HCT116 (cell line): ENCODE measurements at regions not wholly inside any gene's neighbourhood (a gene's known extent, or its start where the extent isn't known, plus 50 kb on each side); places are given as distances from the start of the nearest gene placed in this dataset.

Source experiments
- ATAC-seq: fragments of 200-7000 bp; cut with Tn5 transposase; 2 replicates; pipeline ENCODE4 v1.9.1; 2020; ENCODE audit warnings: mild to moderate bottlenecking, moderate library complexity
- BruUV-seq: library from RNA; stranded (reverse); fragments of 400-500 nt; replicated peaks from 2 replicates; lab custom pipeline; 2021; lab: Mats Ljungman, UMichigan
- CTCF ChIA-PET: fragments of 300-600 bp; sonication (Branson Sonifier 250); formaldehyde crosslinking; loops from one replicate; lab custom pipeline; 2021; ENCODE audit warnings: antibody characterized with exemption; lab: Charles Lee
- POLR2A ChIA-PET: fragments of 300-600, 350-600 bp; sonication (Branson Sonifier 250); formaldehyde crosslinking; loops from one replicate; lab custom pipeline; 2021; ENCODE audit warnings: antibody characterized with exemption; lab: Charles Lee
- RAD21 ChIA-PET, 2 experiments: fragments of 300-600 bp; sonication (Branson Sonifier 250); formaldehyde crosslinking; loops; one replicate each; lab custom pipeline; 2023; ENCODE audit warnings: low total read pairs in 2 of 2; ENCODE audit not compliant: uncharacterized antibody in 2 of 2, unreplicated experiment in 2 of 2, low non-redundant PET in 1 of 2; lab: Charles Lee
- DNase-seq: peaks from one replicate; pipeline ENCODE4 v3.0.0-alpha.2; 2010; ENCODE audit warnings: low read depth, low spot score
- H2AFZ ChIP-seq: fragments of 200-600 bp; shearing (Covaris generic), sonication (generic); 2 replicates; pipeline ENCODE4 v1.6.1; 2017; ENCODE audit warnings: low read depth, mixed run types, mixed read lengths, antibody characterized with exemption, low read length; ENCODE audit not compliant: poor library complexity, severe bottlenecking
- H3K27ac ChIP-seq: 2 replicates; pipeline ENCODE4 v1.5.1; 2012; ENCODE audit warnings: low read depth, low read length
- H3K27me3 ChIP-seq: fragments of 200-600 bp; sonication (generic); 2 replicates; pipeline ENCODE4 v1.6.1; 2016; ENCODE audit warnings: mixed run types, low read length, mixed read lengths; ENCODE audit not compliant: insufficient read depth
- H3K36me3 ChIP-seq, 2 experiments: fragments of 200-500 bp in 1 of 2; fragments of 200-600 bp in 1 of 2; sonication (Bioruptor generic) in 1 of 2; sonication (generic) in 1 of 2; 2 replicates each; pipeline versions ENCODE4 v1.5.1 to v1.6.1; 2014 to 2016; ENCODE audit warnings: low read length in 2 of 2, inconsistent platforms in 1 of 2, mixed read lengths in 1 of 2, mixed run types in 1 of 2; ENCODE audit not compliant: insufficient read depth in 2 of 2, control insufficient read depth in 1 of 2
- H3K4me1 ChIP-seq, 2 experiments: fragments of 200-600 bp in 1 of 2; sonication (generic) in 1 of 2; 2 replicates each; pipeline versions ENCODE4 v1.5.1 to v1.6.1; 2012 to 2017; ENCODE audit warnings: low read length in 2 of 2, inconsistent platforms in 1 of 2, mild to moderate bottlenecking in 1 of 2, mixed read lengths in 1 of 2, mixed run types in 1 of 2, moderate library complexity in 1 of 2; ENCODE audit not compliant: insufficient read depth in 2 of 2, control insufficient read depth in 1 of 2
- H3K4me2 ChIP-seq: fragments of 200-600 bp; sonication (generic); 2 replicates; pipeline ENCODE4 v1.6.1; 2017; ENCODE audit warnings: mixed run types, low read length, mixed read lengths
- H3K4me3 ChIP-seq, 2 experiments: fragments of 200-600 bp in 1 of 2; sonication (generic) in 1 of 2; replicated peaks in 1 of 2; 2 replicates each; pipeline ENCODE4 v1.5.1; 2011 to 2016; ENCODE audit warnings: low read length in 2 of 2, control low read depth in 1 of 2, low read depth in 1 of 2, mild to moderate bottlenecking in 1 of 2, mixed read lengths in 1 of 2, mixed run types in 1 of 2
- H3K79me2 ChIP-seq: fragments of 200-600 bp; sonication (generic); 2 replicates; pipeline ENCODE4 v1.6.1; 2017; ENCODE audit warnings: mild to moderate bottlenecking, mixed run types, low read length, moderate library complexity, mixed read lengths; ENCODE audit not compliant: insufficient read depth
- H3K9ac ChIP-seq: fragments of 200-600 bp; sonication (generic); 2 replicates; pipeline ENCODE4 v1.6.1; 2016; ENCODE audit warnings: low read length, mixed read lengths
- H3K9me2 ChIP-seq: fragments of 200-600 bp; sonication (generic), shearing (Covaris generic); 2 replicates; pipeline ENCODE4 v1.6.1; 2017; ENCODE audit warnings: mixed run types, mild to moderate bottlenecking, moderate library complexity; ENCODE audit not compliant: insufficient read depth
- H3K9me3 ChIP-seq, 2 experiments: fragments of 200-500 bp in 1 of 2; fragments of 200-600 bp in 1 of 2; sonication (Bioruptor generic) in 1 of 2; sonication (generic) in 1 of 2; 2 replicates each; pipeline ENCODE4 v1.6.1; 2014 to 2017; ENCODE audit warnings: low read length in 2 of 2, mixed read lengths in 2 of 2, inconsistent platforms in 1 of 2, low read depth in 1 of 2, mild to moderate bottlenecking in 1 of 2, mixed run types in 1 of 2, moderate library complexity in 1 of 2; ENCODE audit not compliant: control insufficient read depth in 1 of 2, insufficient read depth in 1 of 2
- H4K20me1 ChIP-seq: fragments of 200-600 bp; sonication (generic), shearing (Covaris generic); 2 replicates; pipeline ENCODE4 v1.6.1; 2017; ENCODE audit warnings: mixed run types, mild to moderate bottlenecking, moderate library complexity; ENCODE audit not compliant: insufficient read depth
- CBX3 ChIP-seq: IDR thresholded peaks from 2 replicates; pipeline ENCODE4 v1.6.1; 2012; ENCODE audit warnings: low read depth
- CEBPB ChIP-seq: IDR thresholded peaks from 2 replicates; pipeline ENCODE4 v1.6.1; 2012; ENCODE audit warnings: low read depth
- FOSL1 ChIP-seq: IDR thresholded peaks from 2 replicates; pipeline ENCODE4 v1.6.1; 2012; ENCODE audit warnings: low read depth
- POLR2AphosphoS5 ChIP-seq: IDR thresholded peaks from 2 replicates; pipeline ENCODE4 v1.6.1; 2011; ENCODE audit warnings: mild to moderate bottlenecking, low read depth, low read length, moderate library complexity
- ZFX ChIP-seq: fragments of 450-650 bp; IDR thresholded peaks from 2 replicates; pipeline ENCODE4 v1.6.1; 2017
- intact Hi-C: fragments of 100-400 bp; cut with micrococcal nuclease; formaldehyde crosslinking; loops from 2 replicates; pipeline ENCODE4 v1.10.0; 2022
- TF ChIP-seq, protein P1 (sequence below): IDR thresholded peaks from 2 replicates; pipeline ENCODE4 v1.6.1; 2012; ENCODE audit warnings: low read depth
- TF ChIP-seq, protein P2 (sequence below), 3 experiments: fragments of 200-600 bp in 1 of 3; sonication (generic) in 1 of 3; IDR thresholded peaks in 2 of 3; conservative IDR thresholded peaks in 1 of 3; 2 replicates each; pipeline ENCODE4 v1.5.1; 2012 to 2017; ENCODE audit warnings: low read depth in 2 of 3, low read length in 2 of 3, antibody characterized with exemption in 1 of 3, borderline replicate concordance in 1 of 3, control low read depth in 1 of 3, mild to moderate bottlenecking in 1 of 3, mixed read lengths in 1 of 3, mixed run types in 1 of 3, moderate library complexity in 1 of 3; ENCODE audit not compliant: insufficient read depth in 1 of 3

DNA sequence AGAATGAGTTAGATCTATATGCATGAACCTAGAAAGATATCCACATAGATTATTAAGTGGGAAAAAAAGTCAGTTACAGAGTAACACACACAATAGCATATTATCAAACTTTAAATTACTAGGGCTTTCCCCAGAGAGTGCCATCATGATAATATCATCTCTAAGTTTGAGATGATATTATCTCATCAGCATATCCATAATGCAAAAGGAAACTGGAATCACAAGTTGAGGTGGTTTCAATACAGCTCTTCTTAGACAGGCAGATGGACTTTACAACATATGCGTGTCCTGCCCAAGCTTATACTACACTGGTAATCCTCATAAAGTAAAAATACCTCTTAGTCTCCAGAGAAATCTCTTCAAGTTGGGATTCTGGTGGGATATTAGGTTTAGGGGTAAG is 236.2 kb upstream of the SERP2 start:
- Histone ChIP-seq H3K4me1 (peaks cover 8 to 31% of the 10 kb centered on the region in 2 experiments), H2AFZ (no peak overlapping the region), H3K4me3 (no peak overlapping the region), H3K9me2 (no peaks in the 10 kb centered on the region), H4K20me1 (no peaks in the 10 kb centered on the region), H3K9me3 (no peaks in the 10 kb centered on the region), H3K9ac (no peak overlapping the region), H3K27ac (no peak overlapping the region), H3K36me3 (no peaks in the 10 kb centered on the region), H3K4me2 (no peak overlapping the region), H3K79me2 (no peaks in the 10 kb centered on the region), H3K27me3 (no peaks in the 10 kb centered on the region)
- BruUV-seq = no TSS peak
- intact Hi-C loops = no loop called here
- ChIA-PET CTCF (no interaction called here), POLR2A (no interaction called here), RAD21 (no interaction called here)
- TF ChIP-seq, protein P1, sequence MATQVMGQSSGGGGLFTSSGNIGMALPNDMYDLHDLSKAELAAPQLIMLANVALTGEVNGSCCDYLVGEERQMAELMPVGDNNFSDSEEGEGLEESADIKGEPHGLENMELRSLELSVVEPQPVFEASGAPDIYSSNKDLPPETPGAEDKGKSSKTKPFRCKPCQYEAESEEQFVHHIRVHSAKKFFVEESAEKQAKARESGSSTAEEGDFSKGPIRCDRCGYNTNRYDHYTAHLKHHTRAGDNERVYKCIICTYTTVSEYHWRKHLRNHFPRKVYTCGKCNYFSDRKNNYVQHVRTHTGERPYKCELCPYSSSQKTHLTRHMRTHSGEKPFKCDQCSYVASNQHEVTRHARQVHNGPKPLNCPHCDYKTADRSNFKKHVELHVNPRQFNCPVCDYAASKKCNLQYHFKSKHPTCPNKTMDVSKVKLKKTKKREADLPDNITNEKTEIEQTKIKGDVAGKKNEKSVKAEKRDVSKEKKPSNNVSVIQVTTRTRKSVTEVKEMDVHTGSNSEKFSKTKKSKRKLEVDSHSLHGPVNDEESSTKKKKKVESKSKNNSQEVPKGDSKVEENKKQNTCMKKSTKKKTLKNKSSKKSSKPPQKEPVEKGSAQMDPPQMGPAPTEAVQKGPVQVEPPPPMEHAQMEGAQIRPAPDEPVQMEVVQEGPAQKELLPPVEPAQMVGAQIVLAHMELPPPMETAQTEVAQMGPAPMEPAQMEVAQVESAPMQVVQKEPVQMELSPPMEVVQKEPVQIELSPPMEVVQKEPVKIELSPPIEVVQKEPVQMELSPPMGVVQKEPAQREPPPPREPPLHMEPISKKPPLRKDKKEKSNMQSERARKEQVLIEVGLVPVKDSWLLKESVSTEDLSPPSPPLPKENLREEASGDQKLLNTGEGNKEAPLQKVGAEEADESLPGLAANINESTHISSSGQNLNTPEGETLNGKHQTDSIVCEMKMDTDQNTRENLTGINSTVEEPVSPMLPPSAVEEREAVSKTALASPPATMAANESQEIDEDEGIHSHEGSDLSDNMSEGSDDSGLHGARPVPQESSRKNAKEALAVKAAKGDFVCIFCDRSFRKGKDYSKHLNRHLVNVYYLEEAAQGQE = no peak
- TF ChIP-seq FOSL1 (no peak), ZFX (no peak), CEBPB (no peak), POLR2AphosphoS5 (no peak), CBX3 (no peak)
- TF ChIP-seq, protein P2, sequence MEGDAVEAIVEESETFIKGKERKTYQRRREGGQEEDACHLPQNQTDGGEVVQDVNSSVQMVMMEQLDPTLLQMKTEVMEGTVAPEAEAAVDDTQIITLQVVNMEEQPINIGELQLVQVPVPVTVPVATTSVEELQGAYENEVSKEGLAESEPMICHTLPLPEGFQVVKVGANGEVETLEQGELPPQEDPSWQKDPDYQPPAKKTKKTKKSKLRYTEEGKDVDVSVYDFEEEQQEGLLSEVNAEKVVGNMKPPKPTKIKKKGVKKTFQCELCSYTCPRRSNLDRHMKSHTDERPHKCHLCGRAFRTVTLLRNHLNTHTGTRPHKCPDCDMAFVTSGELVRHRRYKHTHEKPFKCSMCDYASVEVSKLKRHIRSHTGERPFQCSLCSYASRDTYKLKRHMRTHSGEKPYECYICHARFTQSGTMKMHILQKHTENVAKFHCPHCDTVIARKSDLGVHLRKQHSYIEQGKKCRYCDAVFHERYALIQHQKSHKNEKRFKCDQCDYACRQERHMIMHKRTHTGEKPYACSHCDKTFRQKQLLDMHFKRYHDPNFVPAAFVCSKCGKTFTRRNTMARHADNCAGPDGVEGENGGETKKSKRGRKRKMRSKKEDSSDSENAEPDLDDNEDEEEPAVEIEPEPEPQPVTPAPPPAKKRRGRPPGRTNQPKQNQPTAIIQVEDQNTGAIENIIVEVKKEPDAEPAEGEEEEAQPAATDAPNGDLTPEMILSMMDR (IDR thresholded peaks at IDR 0.05 in 2 of 3, conservative IDR thresholded peaks at IDR 0.05 in 1 of 3; ENCODE audit: borderline replicate concordance in 1 of 3, insufficient read depth in 1 of 3, low read depth in 2 of 3, low read length in 2 of 3) = no peak
- DNase-seq (no peak), ATAC-seq (no peak)
